Right hindlimb (tissue), 1 donor: ENCODE measurements at regions not wholly inside any gene's neighbourhood (a gene's known extent, or its start where the extent isn't known, plus 50 kb on each side); places are given as distances from the start of the nearest gene placed in this dataset.
A peak's percentile ranks its signal among the peaks of the same experiment; 100 is the strongest.
"Not testable (repeated sequence)": the region's sequence is repeated elsewhere in the genome, so short reads cannot be mapped to it uniquely, and the experiment has no call there.

ENCODE experiments used
- DNase-seq: peaks from one replicate; pipeline ENCODE4 v3.0.0-alpha.2; 2018

DNA sequence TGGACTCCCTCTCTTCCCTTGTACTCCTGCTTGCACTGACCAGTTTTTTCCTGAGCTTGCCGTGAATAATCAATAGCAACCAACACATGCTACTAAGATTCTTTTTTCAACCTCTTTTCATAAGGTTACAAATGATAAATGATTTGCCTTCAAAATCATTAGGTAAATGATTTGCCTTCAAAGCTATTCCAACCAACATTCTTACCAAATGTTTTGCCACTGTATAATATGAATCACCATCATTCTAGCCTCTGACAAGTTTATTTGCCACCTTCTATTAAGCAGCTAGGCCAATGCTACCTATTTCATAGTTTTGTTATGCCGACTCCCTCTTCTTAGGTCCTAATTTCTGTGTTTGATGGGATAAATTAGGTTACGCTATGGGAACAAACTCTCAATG lies 385.1 kb downstream of the DTWD2 start:
- DNase-seq = no peak

DNA sequence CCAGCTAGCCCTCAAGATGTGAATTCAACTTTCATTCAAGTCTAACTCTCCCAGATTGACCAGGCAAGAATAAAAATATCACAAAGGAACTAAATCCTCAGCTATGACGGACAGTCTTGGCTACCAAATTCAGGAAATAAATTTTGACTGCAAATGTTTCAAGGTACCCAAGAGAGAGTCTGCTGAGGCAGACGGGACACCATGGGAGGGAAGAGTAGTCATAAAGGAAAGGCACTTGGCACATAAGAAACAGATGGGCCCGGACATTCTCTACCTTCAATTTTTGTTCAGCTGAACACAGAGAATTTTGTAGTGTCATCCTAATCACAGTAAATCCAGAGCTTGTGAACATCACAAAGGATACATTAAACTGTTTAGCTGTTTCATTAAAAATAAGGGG lies 390.0 kb downstream of the DTWD2 start:
- no peak for DNase-seq

DNA sequence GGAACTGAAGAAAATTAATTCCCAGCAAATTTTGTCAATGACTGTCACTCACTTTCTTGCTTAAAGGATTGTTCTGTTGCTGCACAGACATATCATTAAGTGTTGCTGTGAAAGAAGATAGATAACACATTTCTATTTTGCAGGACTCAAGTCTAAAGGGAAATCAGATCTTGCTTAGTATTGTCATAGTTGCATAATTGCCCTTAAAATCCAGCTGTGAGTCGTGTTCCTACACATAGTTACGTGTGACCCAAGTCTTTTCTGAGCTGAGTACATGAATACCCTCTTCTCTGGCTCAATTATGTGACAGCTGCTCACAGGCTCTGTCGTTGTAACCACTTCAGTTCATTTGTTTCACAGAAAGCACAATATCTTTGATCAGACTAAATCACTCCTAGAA lies 390.8 kb downstream of the DTWD2 start:
- DNase-seq = no peak

DNA sequence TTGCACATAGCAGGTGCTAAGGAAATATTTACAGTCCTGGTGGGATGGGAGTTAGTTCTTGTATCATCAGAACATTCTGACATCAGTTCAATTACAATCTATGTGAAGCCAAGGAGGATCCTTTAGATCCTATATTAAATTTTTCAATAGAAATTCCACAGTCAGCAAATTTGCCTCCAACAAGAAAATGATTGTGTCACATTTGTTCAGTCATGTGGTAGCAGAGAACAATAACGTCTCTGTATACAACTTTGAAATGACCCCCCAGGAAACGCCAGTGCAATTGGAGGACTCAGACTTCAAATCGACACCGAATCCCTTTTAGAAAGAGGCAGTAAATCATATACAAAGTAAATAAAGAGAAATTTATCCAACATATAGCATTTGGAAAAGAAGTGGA lies 392.1 kb downstream of the DTWD2 start:
- DNase-seq = no peak

DNA sequence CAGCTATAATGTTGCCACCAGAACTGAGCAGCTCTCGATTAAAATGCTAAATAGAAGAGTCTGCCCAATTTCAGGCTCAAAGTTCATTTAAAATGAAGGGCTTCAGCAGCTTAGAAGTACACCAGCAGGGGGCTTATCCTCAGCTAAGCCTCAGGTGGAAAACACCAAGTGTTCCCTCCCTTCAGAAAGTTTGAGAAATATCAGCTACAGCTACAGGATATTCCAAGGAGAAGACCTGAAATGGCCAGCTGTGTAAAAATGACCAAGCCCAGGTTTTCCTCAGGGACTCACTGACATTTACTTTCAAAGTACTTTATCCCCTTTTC lies 395.4 kb downstream of the DTWD2 start:
- DNase-seq = no peak

DNA sequence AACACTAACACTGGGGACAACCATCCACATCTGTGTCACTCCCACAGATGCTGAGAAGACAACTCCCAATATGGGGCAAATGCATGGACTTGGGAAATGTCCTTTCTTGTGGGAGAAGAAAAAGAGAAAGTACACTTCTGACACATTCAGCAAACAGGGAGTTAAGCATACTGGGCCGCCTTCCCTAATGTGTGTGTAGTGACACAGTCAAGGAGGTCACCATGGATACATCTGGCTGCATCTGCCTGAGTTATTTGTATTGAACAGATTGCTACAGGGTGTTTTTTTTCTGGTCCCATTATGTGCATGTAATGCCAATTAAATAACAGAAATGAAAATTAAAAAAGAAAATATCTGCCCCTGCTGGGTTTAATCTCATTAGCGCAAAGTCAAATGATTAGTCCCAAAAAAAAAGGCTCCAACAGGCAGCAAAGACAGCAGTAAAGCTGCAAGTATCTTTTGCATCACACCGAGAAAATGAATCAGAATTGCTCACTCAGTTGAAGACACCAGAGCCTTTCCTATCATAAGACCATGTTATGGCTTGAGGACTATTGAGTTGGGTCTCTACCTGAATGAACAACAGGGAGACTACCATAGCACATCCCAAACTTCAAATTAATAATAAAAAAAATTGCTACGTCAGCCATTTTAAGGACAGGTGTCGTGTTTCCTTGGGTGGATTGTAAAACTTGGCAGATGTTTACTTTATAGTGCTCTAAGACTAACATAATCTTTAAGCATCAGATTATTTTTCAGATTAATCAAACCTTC lies 395.9 kb downstream of the DTWD2 start:
- peak; percentile 40 for DNase-seq

DNA sequence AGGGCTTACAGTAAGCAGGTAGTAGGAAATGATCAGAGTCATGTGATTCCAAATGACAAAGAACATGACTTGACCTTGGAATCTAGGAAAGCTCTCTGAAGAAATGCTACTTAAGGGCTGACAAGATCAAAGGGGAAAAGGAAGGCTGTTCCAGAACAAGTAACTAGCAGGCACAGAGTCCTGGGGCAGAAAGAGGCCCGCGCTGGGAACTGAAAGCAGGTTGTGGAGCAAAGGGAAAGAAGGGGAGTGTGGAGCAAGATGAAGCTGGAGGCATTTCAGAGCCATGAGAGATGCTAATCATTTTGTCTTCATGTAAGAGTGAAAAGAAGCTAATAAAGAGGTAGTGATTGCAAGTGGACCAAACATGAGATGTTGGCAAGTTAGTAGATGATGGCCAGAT lies 397.5 kb downstream of the DTWD2 start:
- DNase-seq = no peak

DNA sequence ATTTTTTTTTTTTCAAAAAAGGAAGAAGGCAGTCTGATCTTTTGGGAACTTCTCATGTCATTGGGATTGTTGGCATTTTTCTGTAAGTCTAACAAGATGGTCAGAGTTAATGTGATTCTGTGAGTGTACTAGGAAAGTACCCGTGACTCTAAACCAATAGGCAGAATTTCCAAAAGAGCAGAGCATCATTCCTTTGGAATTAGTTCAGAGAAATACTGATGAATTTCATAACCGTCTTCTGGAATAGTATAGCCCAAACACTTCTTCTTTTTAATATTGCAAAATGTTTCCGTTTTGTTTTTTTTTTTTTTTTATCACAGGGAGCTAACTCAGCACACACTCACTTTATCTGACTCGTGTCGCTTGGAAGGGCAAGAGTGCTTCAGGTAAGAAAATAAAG lies 407.4 kb downstream of the DTWD2 start:
- DNase-seq = no peak

DNA sequence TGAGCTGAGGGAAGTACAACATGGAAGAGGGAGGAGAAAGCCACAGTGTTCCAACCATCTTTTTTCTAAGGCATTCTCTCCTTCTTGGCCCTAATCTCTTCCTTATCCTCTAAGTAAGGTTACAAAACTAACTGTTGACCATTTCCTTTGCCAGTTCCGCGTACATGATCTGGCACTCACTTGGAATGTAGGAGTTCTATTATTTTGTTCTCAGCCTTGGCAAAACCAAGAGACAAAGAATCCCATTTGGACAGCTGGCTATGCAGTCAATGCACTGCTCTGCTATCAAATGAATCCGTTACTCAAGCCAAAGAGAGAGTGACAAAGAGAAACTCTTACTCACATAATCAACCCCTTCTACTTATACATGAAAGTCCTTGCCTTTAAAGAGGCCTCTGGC lies 410.3 kb downstream of the DTWD2 start:
- peak; percentile 26 for DNase-seq

DNA sequence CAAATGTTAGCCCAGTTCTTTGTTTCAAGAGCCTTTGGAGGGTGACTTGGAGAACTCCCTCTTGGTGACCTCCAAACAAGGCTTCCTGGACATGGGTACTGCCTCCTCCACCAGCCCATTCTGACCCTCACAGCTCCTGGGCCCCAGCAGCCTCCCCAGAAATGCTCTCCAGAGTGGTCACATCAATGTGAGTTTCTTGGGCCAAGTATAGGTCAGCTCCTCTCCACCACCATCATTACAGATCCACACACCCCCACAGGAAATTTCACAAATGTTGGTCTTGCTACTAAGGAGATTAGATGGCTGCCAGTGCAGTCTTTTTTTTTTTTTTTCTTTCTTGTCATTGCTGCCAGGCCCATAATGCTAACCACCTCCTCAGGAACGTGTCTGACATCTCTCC lies 410.7 kb downstream of the DTWD2 start:
- no peak for DNase-seq

DNA sequence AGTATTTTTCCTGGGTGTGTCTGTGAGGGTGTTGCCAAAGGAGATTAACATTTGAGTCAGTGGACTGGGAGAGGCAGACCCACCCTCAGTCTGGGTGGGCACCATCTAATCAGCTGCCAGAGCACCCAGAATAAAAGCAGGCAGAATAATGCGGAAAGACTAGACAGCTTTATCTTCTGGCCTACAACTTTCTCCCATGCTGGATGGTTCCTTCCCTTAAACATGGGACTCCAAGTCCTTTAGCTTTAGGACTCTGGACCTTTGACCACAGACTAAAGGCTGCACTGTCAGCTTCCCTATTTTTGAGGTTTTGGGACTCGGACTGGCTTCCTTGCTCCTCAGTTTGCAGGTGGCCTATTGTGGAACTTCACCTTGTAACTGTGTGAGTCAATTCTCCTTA lies 418.1 kb downstream of the DTWD2 start:
- not testable (repeated sequence) for DNase-seq

DNA sequence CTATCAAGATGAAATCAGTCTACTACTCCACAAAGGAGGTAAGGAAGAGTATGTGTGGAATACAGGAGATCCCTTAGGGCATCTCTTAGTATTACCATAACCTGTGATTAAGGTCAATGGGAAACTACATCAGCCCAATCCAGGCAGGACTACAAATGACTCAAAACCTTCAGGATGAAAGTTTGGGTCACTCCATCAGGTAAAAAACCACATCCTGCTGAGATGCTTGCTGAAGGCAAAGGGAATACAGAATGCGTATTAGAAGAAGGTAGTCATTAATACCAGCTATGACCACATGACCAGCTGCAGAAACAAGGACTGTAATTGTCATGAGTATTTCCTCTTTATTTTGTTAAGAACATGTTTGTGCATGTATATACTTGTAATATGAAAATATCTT lies 418.8 kb downstream of the DTWD2 start:
- not testable (repeated sequence) for DNase-seq

DNA sequence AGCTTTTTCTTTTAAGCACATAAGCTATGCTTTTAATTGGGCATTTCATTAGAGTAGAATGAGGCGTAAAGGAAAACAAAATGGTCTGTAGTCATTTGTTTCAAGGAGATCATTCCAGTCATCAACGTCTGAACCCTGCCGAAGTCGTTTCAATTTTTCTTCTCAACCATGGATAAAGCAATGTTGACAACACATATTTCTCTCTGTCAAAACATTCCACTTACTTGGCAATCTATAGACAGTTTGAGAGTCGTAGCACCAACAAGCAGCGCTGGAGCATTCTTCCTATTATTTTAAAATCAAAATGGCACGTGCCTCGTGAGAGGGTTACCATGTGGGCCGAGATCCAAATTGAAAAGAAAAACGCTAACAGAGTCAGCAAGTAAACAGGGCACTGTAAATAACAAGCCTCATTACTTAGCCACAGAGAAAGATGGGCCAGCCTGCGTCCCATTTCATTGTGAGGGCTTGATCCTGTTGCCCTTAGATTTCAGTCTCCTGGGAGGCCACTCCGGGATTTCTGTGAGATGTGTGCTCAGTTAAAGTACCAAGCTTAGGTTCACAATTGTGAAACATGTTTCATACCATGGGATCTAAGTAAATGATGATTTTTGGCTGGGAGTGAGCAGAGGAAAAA lies 422.9 kb downstream of the DTWD2 start:
- no peak for DNase-seq

DNA sequence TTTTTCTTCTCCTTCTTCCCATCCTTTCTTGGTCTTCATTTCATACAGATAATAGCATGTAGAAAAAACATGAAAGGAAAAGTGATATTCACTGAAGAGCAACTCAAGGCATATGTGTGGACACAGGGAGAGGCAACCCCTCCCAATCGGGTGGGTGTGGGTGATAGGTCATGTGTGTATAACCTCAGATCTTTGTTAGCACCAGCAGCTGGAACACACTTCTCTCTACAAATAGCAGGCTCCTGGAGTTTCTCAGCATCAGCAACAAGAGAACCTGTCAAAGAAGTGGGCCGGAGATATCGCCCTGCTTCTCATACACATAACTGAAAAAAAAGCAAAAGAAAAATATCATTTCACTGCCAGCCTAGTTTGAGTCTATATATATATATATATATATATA lies 426.4 kb downstream of the DTWD2 start:
- no peak for DNase-seq

DNA sequence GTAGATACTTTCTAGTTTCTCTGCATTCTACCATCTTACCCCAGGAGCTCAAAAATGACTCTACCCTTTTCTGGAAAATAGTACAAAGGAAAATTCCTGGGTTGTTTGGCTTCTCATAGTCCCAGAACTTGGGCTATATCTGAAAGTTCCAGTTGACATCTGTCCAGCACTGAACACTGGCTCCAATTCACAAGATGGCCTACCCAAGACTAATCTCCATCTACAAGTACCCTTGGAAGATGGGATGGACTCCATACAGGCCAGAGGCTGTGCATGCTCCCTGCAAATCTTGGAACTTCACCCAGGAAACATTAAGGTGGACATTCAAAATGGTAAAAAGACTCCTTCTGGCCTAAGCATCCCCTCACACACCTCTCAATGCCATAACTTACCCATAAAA lies 427.1 kb downstream of the DTWD2 start:
- DNase-seq = no peak

DNA sequence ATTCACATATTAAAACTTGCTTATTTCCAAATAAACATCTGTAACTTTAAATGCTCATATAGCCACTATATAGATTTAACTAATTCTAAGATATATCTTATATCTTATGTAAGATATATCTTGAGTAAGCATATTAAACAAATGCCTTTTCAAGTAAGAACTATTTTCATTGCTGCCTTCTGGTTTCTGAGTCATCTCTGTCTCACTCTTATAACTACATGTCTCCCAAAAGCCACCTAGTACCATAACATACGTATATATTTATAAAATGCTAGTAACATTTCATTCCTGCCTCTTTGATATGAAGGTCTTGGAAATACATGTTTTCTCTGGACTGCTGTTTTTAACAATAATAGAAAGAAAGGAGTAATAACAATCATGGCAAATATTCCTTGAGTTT lies 429.5 kb downstream of the DTWD2 start:
- no peak for DNase-seq

DNA sequence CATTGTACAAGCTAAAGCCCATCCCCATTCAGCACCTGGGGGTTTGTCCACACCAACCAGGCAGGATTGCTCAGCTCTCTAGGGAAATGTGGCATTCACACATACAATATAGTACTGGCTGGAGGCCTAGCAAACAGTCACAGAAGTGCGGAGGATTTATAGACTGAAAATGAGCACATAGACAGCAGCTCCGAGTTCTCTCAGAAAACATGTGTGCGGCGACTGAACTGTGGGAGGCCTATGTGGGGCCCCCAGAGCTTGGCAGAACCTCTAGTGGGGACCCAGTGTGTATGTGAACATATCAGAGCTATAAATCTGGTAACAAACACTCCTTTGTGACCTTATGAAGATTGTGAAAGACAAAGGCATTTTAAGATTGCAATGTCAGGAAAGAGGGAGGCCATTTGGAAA lies 431.1 kb downstream of the DTWD2 start:
- DNase-seq = peak; percentile 37

DNA sequence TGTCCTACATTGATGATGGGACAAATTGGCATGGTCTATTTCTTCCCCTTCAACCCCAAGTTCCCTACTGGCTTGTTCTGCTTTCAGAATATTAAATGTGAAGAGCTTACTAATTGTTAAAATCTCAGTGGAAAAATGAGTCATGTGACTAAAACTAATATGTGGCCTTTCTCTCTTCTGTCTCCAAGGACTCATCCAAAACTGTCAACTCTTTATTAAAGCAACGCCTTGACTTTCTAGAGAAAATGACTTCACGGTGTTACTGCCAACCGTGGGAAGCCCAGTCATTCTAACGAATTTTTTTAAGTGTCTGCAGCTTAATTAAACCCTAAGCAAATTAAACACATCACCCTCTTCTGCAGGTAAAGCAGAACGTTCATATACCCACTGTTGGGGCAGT lies 431.6 kb downstream of the DTWD2 start:
- no peak for DNase-seq

DNA sequence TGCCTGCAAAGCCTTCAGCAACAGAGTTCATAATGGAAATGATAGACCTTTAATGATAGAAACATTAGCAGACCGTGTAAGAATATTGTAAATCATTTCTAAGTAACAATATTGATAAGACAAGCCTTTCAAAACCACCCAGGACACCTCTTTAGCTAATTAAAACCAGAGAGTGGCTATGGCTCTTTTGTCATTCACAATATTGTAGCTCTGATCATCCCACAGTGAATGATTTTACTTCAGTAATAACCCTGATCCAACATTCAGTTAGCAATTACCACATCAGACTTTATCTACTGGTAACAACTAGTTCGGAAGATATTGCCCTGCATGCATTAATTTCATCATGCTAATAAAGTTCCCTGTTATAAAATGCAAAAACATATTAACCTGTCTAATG lies 432.6 kb downstream of the DTWD2 start:
- no peak for DNase-seq

DNA sequence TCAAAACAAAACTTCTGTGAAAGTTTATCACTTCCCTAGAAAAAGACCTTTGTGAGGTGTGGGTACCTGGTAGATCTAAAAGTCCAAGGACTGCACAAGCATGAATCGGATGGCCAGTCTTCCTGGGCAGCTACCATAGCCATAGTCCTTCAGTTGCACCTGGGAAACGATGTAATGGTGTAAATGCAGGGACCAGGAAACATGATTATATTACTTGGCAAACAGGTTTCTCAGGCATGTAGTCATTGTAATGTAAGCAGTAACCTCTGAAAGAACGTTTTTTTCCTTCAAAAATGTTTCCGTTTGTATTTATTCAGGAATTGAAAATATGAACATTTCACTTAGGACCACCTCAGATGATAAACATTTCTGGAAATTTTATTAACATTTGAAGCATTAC lies 433.4 kb downstream of the DTWD2 start:
- no peak for DNase-seq

DNA sequence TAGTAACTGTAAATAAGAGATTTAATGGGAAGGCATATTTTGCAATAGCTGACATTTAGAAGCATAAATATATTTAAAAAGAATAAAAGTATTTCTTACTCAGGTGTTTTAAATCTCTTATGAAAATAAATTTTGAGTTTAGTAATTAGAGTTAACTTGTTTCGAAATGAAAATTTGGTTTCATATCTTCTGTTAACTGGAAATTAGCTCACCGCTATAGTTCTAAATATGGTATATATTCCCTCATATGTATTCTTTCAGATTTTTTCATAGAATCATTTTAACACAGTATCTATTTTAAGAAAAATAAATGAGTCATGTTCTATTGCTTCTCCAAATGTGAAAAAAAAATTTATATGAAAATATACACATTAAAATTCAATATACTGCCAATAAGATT lies 434.1 kb downstream of the DTWD2 start:
- no peak for DNase-seq

DNA sequence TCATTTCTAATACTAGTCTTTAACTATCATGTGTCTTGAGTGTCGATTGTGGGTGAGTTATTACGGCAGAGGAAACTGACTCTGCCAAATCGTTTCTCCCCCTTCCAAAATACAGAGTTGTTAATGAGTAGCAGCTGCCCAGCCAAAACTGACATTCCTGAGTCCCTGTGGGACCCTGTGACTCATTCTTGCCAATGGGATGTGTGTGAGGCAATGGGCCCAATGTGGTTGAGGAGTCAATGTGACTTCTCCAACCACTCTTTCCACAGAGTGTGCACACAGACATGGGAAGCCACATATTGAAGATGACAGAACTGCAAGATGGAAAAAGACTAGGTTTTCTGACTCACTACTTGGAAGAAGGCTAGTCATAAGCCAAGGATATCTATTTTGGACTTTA lies 434.7 kb downstream of the DTWD2 start:
- peak; percentile 73 for DNase-seq

DNA sequence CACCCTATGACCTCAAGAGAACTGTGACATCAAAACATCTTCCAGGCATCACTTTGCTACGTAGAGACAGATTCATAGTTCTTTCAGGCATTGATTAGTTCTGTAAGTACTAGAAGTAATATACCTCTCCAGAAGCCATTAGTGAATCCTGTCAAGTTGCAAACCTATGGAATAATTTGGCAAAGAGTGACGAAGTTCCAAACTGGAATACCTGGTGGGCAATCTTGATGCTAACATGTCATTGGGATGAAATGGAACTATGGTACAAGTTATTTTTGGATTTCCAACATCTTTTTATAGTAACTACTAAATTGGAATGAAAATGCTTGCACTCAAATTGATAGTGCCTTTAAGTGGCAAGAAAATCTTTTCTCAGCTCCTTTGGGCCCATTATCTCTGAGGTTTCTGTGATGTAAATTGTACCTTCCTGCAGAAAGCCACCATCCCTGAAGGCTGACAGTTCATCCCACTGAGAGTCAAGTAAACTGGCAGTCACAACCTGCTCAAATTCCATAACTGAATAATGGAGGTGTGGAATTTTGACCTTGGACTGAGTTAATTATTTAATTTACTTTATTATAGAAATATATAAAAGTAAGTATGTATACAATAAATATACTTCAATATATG lies 435.5 kb downstream of the DTWD2 start:
- no peak for DNase-seq

DNA sequence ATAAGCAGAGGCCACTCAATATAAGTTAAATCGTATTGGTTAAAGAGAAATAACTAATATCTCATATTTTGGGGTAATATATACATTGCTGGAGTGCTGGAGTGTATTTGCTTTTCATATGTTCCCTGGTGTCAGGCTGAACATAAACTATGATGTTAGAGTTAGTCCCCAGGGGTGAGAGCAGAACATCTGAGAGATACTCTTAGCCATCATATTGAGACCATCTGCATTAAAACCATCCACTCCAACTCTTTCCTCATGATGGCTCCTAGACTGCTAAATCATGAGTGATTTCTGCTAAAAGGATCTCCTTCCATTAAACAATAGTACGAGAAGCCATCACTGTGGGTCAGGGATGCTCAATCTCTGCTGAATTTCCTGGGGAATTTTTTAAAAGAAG lies 436.2 kb downstream of the DTWD2 start:
- no peak for DNase-seq

DNA sequence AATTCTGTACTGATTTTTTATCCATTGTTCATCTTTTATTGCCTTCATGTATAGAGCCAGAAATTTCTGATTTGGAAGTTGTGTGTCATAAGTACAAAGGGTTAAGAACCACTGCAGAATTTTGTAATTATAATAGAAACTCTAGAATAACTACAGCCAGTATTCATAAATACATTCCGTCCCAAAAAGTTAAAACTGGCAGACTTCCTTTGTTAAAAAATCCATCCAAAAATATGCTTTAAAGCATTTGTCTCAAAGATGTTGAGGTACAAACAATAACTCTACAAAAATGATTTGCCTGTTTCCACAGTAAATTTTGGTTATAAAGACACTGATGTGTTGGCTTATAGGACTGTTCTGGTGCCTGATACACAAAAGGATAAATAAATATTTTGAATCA lies 436.6 kb downstream of the DTWD2 start:
- no peak for DNase-seq
